ENCODE measurements at regions not wholly inside any gene's neighbourhood (a gene's known extent, or its start where the extent isn't known, plus 50 kb on each side); places are given as distances from the start of the nearest gene placed in this dataset.

DNA sequence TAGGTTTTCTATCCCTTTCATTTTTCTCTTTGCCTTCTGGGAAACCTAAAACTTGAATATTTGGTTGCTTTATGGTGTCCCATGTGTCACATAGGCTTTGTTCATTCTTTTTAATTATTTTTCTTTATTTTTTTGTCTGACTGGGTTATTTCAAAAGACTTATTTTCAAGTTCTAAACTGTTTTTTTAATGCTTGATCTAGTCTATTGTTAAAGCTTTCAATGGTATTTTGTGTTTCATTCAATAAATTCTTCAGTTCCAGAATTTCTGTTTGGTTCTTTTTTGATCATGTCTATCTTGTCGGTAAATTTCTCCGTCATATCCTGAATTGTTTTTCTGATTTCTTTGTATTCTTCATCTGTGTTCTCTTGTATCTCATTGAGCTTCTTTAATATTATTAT lies 86.8 kb downstream of the NPS start:
- Histone ChIP-seq H3K9me2 (ENCODE audit: insufficient read depth) (no peaks in the 10 kb centered on the region), H3K4me2 (ENCODE audit: low read length) (no peak overlapping the region), H3K4me1 (ENCODE audit: control insufficient read depth in 1 of 2, insufficient read depth in 2 of 2, low read length in 2 of 2) (no peaks in the 10 kb centered on the region), H3K27me3 (ENCODE audit: insufficient read depth, low read length) (no peaks in the 10 kb centered on the region), H3K9me3 (ENCODE audit: control insufficient read depth in 1 of 2, insufficient read depth in 1 of 2, low read depth in 1 of 2, low read length in 2 of 2) (peaks cover 0 to 8% of the 10 kb centered on the region in 2 experiments; a peak in 2 of 4 replicates), H3K36me3 (ENCODE audit: control insufficient read depth in 1 of 2, insufficient read depth in 2 of 2, low read length in 2 of 2) (no peaks in the 10 kb centered on the region), H2AFZ (ENCODE audit: low read depth, low read length, poor library complexity, severe bottlenecking) (no peak overlapping the region), H3K79me2 (ENCODE audit: insufficient read depth, low read length) (no peaks in the 10 kb centered on the region), H3K27ac (ENCODE audit: low read depth, low read length) (no peak overlapping the region), H4K20me1 (ENCODE audit: insufficient read depth) (no peaks in the 10 kb centered on the region), H3K4me3 (replicated peaks in 1 of 2; ENCODE audit: low read depth in 1 of 2, low read length in 2 of 2) (no peak overlapping the region), H3K9ac (ENCODE audit: low read length) (no peak overlapping the region)
- TF ChIP-seq EZH2phosphoT487 (IDR thresholded peaks at IDR 0.05; ENCODE audit: borderline replicate concordance) (no peak), EGR1 (IDR thresholded peaks at IDR 0.05; ENCODE audit: low read depth) (no peak), SIN3A (IDR thresholded peaks at IDR 0.05; ENCODE audit: low read depth) (no peak), CBX3 (IDR thresholded peaks at IDR 0.05; ENCODE audit: low read depth) (no peak), ZFX (IDR thresholded peaks at IDR 0.05) (no peak), ELF1 (IDR thresholded peaks at IDR 0.05; ENCODE audit: borderline replicate concordance, low read depth) (no peak), POLR2AphosphoS5 (IDR thresholded peaks at IDR 0.05; ENCODE audit: low read depth, low read length) (no peak), ZNF274 (IDR thresholded peaks at IDR 0.05; ENCODE audit: low read depth, low read length) (no peak), EZH2 (IDR thresholded peaks at IDR 0.05) (no peak), RAD21 (IDR thresholded peaks at IDR 0.05; ENCODE audit: low read depth) (no peak), JUND (IDR thresholded peaks at IDR 0.05) (no peak), FOSL1 (IDR thresholded peaks at IDR 0.05; ENCODE audit: low read depth) (no peak)
- TF ChIP-seq, protein P1, sequence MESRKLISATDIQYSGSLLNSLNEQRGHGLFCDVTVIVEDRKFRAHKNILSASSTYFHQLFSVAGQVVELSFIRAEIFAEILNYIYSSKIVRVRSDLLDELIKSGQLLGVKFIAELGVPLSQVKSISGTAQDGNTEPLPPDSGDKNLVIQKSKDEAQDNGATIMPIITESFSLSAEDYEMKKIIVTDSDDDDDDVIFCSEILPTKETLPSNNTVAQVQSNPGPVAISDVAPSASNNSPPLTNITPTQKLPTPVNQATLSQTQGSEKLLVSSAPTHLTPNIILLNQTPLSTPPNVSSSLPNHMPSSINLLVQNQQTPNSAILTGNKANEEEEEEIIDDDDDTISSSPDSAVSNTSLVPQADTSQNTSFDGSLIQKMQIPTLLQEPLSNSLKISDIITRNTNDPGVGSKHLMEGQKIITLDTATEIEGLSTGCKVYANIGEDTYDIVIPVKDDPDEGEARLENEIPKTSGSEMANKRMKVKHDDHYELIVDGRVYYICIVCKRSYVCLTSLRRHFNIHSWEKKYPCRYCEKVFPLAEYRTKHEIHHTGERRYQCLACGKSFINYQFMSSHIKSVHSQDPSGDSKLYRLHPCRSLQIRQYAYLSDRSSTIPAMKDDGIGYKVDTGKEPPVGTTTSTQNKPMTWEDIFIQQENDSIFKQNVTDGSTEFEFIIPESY (IDR thresholded peaks at IDR 0.05; ENCODE audit: extremely low read depth, insufficient replicate concordance, low read length) = no peak
- TF ChIP-seq, protein P2, sequence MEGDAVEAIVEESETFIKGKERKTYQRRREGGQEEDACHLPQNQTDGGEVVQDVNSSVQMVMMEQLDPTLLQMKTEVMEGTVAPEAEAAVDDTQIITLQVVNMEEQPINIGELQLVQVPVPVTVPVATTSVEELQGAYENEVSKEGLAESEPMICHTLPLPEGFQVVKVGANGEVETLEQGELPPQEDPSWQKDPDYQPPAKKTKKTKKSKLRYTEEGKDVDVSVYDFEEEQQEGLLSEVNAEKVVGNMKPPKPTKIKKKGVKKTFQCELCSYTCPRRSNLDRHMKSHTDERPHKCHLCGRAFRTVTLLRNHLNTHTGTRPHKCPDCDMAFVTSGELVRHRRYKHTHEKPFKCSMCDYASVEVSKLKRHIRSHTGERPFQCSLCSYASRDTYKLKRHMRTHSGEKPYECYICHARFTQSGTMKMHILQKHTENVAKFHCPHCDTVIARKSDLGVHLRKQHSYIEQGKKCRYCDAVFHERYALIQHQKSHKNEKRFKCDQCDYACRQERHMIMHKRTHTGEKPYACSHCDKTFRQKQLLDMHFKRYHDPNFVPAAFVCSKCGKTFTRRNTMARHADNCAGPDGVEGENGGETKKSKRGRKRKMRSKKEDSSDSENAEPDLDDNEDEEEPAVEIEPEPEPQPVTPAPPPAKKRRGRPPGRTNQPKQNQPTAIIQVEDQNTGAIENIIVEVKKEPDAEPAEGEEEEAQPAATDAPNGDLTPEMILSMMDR (IDR thresholded peaks at IDR 0.05 in 2 of 3, conservative IDR thresholded peaks at IDR 0.05 in 1 of 3; ENCODE audit: borderline replicate concordance in 1 of 3, insufficient read depth in 1 of 3, low read depth in 2 of 3, low read length in 2 of 3) = no peak
- intact Hi-C loops (cut with micrococcal nuclease) = no loop called here
- ChIA-PET RAD21 (ENCODE audit: low non-redundant PET in 1 of 2, low total read pairs in 2 of 2, uncharacterized antibody in 2 of 2, unreplicated experiment in 2 of 2) (no interaction called here), POLR2A (no interaction called here), CTCF (no interaction called here)
- DNase-seq (ENCODE audit: low read depth, low spot score) (no peak), ATAC-seq (no peak)
- no TSS peak for BruUV-seq (replicated peaks)
